ENCODE measurements at regions not wholly inside any gene's neighbourhood (a gene's known extent, or its start where the extent isn't known, plus 50 kb on each side); places are given as distances from the start of the nearest gene placed in this dataset.
"Not testable (repeated sequence)": the region's sequence is repeated elsewhere in the genome, so short reads cannot be mapped to it uniquely, and the experiment has no call there.

DNA sequence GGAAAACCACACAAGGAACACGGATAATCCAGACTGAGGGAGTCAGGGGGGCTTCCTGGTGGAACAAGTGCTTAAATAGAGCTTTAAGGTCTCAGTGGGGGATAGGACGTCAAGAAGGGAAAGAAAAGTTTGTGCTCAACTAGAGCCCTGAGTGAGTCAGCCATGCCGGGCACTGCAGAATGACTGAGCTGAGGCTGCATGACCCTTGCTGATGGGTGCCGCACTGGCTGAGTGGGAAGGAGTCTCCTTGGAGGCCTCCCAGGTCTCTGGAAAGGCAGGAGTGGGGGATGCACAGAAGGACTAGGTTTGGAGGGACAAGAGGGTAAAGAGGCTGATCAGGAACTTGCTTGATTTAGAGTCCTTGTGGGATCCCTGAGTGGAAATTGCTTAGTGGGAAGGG lies 150.3 kb downstream of the RPLP1 start:
- DNase-seq (ENCODE audit: low spot score) = no peak

DNA sequence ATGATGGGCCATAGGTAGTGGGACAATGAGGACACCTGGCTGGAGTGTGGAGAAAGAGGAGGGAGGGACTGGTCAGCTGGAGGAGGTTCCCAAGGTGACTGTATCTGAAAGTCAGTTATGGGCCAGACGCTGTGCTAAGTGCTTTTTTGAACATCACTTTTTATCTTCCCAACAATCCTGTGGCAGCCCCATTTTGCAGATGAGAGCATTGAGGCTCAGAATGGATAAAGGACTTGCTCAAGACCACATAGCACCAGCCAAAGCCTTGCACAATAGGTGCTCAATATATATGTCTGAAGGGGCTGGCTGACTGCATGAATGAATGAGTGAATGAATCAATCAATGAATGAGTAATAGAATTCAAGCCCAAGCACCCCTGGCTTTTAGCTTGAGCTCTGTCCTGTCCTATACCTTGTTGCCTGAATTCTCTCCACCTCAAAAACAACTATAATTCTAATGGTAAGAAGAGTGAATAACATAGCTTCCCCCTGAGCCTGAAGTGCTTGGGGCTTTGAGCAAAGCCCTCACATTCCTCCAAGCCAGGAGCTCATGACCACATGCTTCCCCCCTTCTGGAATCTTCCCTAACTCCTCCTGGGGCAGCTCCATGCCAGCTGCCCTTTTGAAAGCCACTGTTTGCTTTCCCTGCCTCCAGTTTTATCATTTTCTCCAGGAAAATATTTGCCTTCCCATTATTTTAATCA lies 150.9 kb downstream of the RPLP1 start:
- DNase-seq (ENCODE audit: low spot score) = no peak

DNA sequence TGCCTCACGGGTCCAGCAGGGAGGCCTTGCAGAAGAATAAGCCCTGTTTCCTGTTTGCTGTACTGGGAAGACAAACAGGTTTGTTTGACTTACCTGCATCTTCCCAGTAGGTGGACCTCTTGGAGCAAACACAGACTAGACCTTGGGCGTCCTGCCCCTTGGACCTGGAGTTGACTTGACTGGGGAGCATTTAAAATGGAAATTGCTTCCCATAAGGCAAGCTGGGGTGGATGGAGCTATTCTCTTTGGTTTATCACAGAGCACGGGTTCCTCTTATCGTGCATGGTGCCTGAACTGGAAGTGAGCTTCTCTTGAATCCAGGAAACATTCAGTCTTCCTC lies 151.4 kb downstream of the RPLP1 start:
- no peak for DNase-seq (ENCODE audit: low spot score)

DNA sequence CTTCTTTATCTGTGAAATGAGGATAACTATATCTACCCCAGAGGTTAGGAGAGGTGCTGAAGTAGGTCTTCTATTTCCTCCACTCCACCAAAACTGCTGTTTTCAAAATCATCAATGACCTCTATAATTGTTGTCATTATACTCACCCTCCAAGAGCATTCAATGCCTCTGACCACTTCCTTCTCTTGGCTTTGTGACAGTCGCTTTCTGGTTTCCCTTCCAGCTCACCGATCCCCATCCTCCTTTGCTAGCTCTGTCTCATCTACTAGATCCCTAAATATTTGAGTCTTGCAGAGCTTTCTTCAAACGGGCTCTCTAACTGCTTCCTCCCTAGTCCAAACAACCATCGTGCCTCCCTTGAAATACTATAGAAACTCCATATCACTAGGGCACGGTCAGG lies 153.5 kb downstream of the RPLP1 start:
- no peak for DNase-seq (ENCODE audit: low spot score)

DNA sequence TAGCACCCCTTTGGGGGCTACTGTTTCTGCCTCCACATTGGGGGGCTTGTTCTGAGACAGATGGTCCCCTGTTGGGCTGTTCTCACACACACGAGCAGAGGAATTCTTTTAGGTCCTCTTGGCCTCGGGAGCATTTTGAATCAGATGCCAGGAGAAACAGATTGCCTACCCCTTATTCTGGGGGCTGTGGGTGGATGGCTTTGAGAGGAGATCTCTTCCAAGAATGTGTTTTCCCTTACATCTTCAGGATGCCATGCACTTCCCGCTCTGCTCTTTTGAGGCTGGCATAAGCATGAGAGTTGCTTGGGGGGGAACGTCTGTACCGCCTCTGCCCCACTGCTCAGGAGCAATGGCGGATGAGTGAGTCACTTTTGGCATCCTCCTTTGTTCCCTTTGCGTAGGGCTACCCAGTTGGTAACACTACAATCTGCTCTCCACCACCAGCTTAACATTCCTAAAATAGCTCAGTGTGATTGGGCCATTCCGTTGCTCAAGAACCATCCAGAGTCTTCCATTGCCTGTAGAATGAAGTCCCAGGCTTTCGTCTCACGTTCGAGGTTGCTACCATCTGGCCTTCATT lies 154.4 kb downstream of the RPLP1 start:
- no peak for DNase-seq (ENCODE audit: low spot score)

DNA sequence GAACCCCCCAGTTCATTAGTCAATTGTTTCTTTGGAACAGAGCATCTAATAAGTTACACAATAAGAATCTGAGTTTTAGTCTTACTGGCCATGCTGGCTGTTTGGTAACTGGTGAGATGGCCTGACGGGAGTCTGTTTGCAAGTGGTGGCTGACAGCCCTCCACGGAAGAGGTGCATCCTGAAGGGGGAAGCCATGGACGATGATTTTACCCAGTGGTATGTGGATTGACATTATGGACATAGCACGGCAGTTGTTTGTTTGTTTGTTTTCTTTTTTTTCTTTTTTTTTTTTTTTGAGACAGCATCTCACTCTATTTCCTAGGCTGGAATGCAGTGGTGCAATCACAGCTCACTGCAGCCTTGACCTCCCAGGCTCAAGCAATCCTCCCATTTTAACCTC lies 156.0 kb downstream of the RPLP1 start:
- DNase-seq (ENCODE audit: low spot score) = no peak

GRCh38 chr15:69609176-69609575 lies 156.6 kb downstream of the RPLP1 start:
- DNase-seq (ENCODE audit: low spot score) = no peak

GRCh38 chr15:69609776-69610175 lies 157.2 kb downstream of the RPLP1 start:
- no peak for DNase-seq (ENCODE audit: low spot score)

DNA sequence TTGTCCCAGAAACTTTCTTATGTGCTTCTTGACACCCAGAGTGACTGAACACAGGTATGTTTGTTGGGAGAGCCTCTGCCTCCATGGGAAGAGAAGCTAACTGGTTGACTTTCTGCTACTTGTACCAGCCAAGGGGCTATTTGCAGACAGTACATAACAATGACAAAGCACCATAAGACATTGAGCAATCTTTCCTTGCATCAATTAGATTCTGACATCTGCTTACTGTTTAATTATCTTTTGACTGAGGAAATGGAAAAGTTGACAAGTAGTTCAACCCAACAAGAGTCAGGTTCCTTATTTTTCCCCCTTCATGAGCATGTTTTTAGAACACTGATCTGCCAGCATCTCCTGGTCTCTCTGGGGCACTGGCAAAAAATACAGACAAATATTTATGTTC lies 157.7 kb downstream of the RPLP1 start:
- DNase-seq (ENCODE audit: low spot score) = no peak

DNA sequence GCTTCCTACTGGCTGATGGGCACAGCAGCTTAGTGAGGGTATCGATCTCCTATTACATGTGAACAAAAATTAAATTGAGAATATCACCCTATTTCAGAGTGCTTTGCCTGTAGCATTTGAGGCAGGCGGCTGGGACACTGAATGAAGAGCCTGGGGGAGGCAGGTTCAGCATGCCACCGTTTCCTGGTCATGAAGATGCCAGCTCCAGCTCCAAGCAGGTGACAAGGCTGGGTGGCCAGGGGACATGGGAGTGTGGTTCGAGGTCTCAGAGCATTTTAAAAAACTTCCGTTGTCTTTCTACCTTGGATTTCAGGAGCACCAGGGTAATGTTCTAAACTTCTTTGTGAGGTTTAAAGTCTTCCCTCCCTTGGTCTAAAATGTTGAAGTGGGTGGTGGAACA lies 158.2 kb downstream of the RPLP1 start:
- no peak for DNase-seq (ENCODE audit: low spot score)

- DNase-seq (ENCODE audit: low spot score) = no peak
Observed at GRCh38 chr15:69612112-69612511, 159.5 kb downstream of the RPLP1 start.

DNA sequence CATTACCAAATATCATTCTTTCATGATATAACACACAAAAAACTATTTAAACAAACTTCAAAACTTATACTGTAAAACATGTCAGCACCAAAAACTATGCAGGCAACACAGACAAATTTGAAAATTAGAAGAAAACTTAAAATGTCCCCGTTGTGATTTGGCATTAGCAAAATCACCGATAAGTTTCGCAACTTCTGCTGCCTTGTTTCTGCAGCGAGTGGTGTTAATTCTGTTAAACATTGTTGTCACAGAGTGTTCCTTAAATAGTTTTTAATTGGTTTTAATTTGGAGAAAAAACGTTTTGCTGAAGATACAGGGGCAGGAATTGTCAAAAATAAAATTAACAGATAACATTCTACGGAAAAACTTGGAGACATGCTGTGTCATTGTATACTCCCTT lies 160.6 kb downstream of the RPLP1 start:
- DNase-seq (ENCODE audit: low spot score) = no peak

DNA sequence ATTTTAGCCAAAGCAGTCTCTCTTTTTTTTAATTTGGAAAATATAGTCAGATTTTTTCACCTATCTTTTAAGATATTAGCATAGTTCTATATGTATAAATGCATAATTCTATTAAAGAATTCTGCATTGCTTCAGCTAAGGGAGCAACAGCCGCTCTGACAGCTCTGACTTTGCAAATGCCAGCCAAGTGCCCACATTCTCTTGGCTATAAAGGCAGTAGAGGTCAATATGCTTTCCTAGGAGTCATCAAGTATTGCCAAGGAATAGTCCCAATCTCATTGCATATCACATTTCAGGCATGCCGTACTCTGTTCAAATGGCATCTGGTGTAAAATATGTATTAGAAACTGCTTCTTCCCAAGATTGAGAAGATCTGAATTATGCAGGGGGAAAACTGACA lies 161.4 kb downstream of the RPLP1 start:
- DNase-seq (ENCODE audit: low spot score) = no peak

DNA sequence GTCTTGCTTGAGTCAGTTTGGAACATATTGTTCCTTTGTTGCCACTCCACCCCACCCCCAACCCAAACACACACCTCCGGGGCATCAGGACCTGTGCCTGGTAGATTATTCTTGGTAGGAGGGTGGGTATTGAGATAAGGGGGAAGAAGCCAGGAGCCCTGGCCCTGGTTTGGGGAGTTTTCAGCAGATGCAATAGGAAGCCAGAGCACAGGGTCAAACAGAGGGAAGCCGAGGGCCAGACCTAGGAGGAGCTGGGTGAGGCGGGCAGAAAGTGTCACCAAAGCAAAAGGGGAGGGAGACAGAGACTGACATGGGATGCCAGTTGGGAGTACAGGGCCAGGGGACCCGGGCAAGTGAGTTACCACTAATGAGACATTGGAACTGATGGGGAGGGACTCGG lies 163.1 kb downstream of the RPLP1 start:
- DNase-seq (ENCODE audit: low spot score) = no peak

- no peak for DNase-seq (ENCODE audit: low spot score)
Observed at GRCh38 chr15:69616558-69616957, 163.9 kb downstream of the RPLP1 start.

DNA sequence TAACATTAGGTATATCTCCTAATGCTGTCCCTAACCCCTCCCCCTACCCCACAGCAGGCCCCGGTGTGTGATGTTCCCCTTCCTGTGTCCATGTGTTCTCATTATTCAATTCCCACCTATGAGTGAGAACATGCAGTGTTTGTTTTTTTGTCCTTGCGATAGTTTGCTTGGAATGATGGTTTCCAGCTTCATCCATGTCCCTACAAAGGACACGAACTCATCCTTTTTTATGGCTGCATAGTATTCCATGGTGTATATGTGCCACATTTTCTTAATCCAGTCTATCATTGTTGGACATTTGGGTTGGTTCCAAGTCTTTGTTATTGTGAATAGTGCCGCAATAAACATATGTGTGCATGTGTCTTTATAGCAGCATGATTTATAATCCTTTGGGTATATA lies 164.5 kb downstream of the RPLP1 start:
- not testable (repeated sequence) for DNase-seq (ENCODE audit: low spot score)

- DNase-seq (ENCODE audit: low spot score) = no peak
Observed at GRCh38 chr15:69623392-69624154, 171.0 kb downstream of the RPLP1 start.

DNA sequence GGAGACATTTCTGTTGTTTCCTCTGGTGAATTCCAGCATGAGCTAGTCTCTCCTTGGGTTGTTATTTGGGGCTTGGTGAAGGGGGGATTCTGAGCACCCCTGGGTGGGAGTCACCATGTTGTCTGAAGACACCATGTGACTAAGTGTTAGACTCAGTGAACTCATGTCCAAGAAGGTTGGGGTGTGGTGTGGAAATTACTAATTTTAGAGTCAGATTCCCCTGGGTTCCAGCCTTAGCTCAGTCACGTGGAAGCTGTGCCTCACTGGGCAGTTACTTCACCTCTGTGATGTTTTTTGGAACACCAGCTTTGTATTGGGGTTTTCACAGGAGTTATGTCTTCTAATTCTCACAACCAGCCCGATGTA lies 171.5 kb downstream of the RPLP1 start:
- no peak for DNase-seq (ENCODE audit: low spot score)

DNA sequence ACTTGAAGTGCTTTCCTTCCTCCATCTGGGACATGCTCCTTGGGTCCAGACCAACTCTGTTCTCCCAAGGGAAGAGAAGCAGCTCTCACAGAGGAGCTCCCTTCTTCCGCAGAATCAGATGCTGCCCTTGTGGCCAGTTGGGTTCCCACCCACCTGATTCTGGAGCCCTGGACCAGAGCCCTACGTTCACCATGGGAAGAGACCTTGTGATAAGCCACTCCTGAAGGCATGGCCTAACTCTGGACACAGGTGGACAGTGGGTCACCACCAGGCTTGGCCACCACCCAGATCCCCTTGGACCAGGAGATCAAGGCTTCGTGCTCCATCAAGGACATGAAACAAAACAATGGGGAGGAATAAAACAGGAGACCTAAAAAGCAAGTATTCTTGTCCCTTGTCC lies 172.2 kb downstream of the RPLP1 start:
- DNase-seq (ENCODE audit: low spot score) = no peak

DNA sequence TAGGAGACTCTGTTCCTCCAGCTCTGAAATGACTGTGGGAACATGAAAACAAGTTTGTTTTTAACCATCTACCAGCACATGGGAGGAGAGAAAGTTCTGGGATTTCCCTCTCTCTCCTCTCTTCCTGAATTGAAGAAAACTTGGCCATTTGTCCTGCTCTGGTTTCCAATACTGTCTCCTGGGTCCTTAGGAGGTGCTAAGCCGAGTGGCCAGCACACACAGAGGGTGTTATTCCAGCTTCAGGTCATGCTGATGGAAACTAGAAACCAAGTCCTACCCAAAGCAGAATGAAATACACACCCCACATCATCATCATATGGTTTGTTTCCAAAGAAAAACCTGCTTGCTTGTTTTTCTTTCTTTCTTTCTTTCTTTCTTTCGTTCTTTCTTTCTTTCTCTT lies 172.7 kb downstream of the RPLP1 start:
- no peak for DNase-seq (ENCODE audit: low spot score)

DNA sequence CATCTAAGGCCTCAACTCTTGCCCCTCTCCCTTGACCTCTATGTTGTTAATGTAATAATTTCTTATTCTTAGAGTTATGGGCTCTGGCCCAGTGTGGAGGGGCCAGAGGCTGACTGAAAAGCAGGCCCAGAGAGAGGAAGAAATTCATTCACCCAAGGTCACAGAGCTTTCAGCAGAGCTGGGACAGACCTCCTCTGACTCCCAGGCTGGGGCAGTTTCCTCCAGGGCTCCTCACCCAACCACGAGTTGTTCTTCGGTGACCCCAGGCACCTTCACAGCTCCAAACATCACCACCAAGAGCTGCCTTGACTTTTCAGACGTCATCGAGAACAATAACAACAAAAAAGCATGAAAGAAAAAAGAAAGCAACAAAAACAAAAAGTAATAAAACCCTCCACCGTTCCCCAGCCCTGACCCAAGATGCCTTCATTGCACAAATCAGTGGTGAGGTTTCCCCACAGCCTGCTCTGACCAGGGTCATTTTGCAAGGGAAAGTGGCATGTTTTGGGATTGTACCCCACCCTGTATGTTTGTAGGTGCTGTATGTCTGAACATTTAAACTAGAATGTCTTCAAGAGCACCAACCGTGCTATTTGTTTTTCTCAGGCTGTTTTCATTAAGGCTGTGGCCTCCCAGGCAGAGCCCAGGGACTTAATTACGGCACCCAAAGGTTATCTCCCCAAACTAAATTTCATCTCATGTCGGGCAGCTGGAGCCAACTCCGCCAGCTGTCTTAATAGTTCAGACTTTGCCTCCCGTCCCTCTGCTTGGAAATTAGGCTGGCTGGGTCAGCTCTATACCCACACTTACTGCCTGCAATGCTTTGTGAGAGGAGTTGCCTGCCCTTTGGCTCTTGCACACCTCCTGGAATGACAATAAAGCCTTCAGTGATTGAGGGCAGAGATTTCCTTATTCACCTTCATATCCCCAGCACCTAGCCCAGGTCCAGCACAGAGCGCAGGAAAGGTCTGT lies 173.8 kb downstream of the RPLP1 start:
- no peak for DNase-seq (ENCODE audit: low spot score)

DNA sequence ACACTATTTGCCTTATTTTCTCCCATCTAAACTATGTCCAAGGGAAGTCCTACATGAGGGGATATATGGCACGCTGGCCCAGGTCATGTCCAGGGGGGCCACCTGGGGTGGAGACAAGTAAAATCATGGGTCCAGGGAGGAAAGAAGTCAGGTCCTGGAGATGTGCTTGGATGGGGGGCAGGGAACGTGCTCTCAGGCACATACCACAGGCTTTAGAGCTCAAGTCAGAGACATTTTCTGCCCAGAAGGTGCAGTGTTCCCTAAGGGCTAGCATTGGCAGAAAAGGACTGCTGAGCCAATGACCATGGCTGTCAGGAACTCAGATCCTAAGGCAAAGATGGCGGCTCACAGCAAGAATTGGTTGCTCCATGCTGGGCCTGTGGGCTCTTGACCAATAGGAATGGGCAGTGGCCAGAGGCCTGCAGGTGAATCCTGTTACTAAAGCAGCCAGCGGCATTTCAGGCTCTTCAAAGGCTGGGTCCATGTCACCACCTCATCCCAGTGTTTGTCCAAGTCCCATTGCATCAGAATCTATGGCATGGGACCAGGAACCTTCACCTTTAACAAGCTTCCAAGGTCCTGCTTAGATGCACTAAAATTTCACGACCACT lies 175.0 kb downstream of the RPLP1 start:
- DNase-seq (ENCODE audit: low spot score) = no peak
